Upper lobe of right lung (tissue), 1 donor: ENCODE measurements at regions not wholly inside any gene's neighbourhood (a gene's known extent, or its start where the extent isn't known, plus 50 kb on each side); places are given as distances from the start of the nearest gene placed in this dataset.

Experiments
- ATAC-seq: fragments of 200-7000 bp; cut with Tn5 transposase; one replicate; pipeline ENCODE4 v1.9.1; 2020; ENCODE audit warnings: mild to moderate bottlenecking, moderate library complexity
- DNase-seq: peaks from one replicate; pipeline ENCODE4 v3.0.0-alpha.2; 2020
- H3K27ac ChIP-seq: fragments of 200-600 bp; one replicate; pipeline ENCODE4 v1.8.0; 2022
- H3K27me3 ChIP-seq: fragments of 200-600 bp; one replicate; pipeline ENCODE4 v1.8.0; 2022; ENCODE audit warnings: mild to moderate bottlenecking
- H3K36me3 ChIP-seq: fragments of 200-600 bp; one replicate; pipeline ENCODE4 v1.8.0; 2022
- H3K4me1 ChIP-seq: fragments of 200-600 bp; one replicate; pipeline ENCODE4 v1.8.0; 2022
- H3K4me3 ChIP-seq: fragments of 200-600 bp; one replicate; pipeline ENCODE4 v1.8.0; 2022; ENCODE audit warnings: mild to moderate bottlenecking
- H3K9me3 ChIP-seq: fragments of 200-600 bp; one replicate; pipeline ENCODE4 v1.8.0; 2022
- intact Hi-C: fragments of 100-400 bp; cut with DNase I; formaldehyde crosslinking; loops from one replicate; pipeline ENCODE4 v1.11.0; 2022
- TF ChIP-seq, protein P1 (sequence below): fragments of 200-600 bp; IDR thresholded peaks from one replicate; pipeline ENCODE4 v1.8.0; 2022; ENCODE audit warnings: antibody characterized with exemption
- donor health status: DM: no; HTN: yes; CAD: no; lungs with severe emphysema.

DNA sequence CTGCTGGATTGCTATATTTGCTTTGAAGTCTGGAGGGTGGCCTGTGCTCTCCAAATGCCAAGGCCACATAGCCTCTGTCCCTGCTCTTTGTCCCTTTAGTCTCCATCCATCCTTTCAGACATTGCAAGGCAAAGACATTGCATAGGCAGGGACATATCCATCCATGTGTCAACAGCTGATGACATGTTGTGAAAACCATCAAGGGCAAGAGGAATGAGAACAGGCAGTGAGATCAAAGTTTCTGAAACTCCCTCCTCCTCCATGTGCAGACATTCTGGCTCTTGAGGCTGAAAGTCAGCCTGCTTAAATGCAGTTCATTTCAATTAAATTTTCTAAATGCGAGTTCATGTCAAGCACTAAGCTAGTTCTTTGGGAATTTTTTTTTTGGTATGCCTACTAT, 135.2 kb upstream of the CTNNB1 start:
- DNase-seq, result no peak
- Histone ChIP-seq H3K4me3 (no peak overlapping the region), H3K36me3 (no peaks in the 10 kb centered on the region), H3K9me3 (no peaks in the 10 kb centered on the region), H3K4me1 (no peaks in the 10 kb centered on the region), H3K27ac (no peak overlapping the region), H3K27me3 (no peaks in the 10 kb centered on the region)
- TF ChIP-seq, protein P1, sequence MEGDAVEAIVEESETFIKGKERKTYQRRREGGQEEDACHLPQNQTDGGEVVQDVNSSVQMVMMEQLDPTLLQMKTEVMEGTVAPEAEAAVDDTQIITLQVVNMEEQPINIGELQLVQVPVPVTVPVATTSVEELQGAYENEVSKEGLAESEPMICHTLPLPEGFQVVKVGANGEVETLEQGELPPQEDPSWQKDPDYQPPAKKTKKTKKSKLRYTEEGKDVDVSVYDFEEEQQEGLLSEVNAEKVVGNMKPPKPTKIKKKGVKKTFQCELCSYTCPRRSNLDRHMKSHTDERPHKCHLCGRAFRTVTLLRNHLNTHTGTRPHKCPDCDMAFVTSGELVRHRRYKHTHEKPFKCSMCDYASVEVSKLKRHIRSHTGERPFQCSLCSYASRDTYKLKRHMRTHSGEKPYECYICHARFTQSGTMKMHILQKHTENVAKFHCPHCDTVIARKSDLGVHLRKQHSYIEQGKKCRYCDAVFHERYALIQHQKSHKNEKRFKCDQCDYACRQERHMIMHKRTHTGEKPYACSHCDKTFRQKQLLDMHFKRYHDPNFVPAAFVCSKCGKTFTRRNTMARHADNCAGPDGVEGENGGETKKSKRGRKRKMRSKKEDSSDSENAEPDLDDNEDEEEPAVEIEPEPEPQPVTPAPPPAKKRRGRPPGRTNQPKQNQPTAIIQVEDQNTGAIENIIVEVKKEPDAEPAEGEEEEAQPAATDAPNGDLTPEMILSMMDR, result no peak
- intact Hi-C loops, result no loop called here
- ATAC-seq, result no peak

DNA sequence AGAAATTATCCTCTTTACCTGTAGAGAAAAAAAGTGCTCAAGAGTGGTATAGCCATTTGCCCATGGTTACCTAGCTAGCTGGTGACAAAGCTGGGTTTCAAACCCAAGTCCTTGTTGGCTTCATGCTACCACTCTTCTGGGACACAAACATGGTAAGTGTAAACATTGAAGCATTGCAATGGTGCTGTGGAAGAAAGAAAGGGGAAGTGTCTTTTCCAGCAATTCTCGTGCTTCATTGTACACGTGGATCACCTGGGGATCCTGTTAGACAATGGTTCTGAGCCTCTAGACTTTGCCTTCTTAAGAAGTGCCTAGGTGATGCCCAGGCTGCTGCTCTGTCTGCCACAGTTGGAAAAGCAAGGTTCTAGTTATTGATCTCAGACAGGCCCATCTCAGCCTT, 134.8 kb upstream of the CTNNB1 start:
- Histone ChIP-seq H3K4me3 (no peak overlapping the region), H3K36me3 (no peaks in the 10 kb centered on the region), H3K4me1 (no peaks in the 10 kb centered on the region), H3K27ac (no peak overlapping the region), H3K9me3 (no peaks in the 10 kb centered on the region), H3K27me3 (no peaks in the 10 kb centered on the region)
- ATAC-seq, result no peak
- TF ChIP-seq, protein P1, result no peak
- intact Hi-C loops, result no loop called here
- DNase-seq, result no peak

DNA sequence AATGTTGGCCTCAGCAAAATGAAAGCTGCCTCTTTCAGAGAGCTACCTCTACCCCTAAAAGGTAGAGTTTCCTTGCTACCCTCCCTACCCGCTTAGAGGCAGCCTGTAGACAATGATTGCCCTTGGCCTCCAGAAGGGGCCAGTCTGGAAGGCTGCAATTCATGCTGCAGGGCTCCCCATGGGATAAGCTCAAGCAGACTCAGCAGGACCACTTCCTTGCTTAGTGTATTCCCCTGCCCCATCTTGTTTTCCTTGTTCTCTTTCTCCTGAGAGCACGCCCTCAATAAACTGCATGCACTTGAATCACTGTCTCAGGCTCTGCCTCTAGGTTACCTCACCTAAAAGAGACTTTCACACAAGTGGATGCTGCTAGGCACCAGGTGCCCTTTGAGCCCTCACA, 134.0 kb upstream of the CTNNB1 start:
- Histone ChIP-seq H3K9me3 (no peaks in the 10 kb centered on the region), H3K27ac (no peak overlapping the region), H3K27me3 (no peaks in the 10 kb centered on the region), H3K36me3 (no peaks in the 10 kb centered on the region), H3K4me1 (no peaks in the 10 kb centered on the region), H3K4me3 (no peak overlapping the region)
- TF ChIP-seq, protein P1, result no peak
- ATAC-seq (no peak), DNase-seq (no peak)
- intact Hi-C loops, result no loop called here

DNA sequence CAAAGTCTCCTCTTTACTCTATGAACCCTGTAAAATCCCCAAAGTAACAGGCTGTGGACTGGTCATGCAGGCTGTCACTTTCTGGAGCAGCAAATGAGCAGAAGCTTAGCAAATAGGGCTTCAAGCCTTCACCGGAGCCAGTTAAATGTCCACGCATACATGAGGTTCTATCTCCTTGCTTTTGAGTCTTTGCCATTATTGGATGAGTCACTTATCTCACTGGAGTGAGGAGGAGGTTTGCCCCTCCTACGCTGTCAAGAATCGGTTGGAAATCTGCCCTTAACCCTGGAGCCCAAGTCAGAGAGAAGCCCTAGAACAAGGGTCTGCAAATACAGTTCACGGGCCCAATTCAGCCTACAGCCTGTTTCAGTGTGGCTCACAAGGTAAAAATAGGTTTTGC, 126.1 kb upstream of the CTNNB1 start:
- intact Hi-C loops, result no loop called here
- no peaks in the 10 kb centered on the region for H3K36me3 ChIP-seq
- H3K4me1 ChIP-seq, result no peaks in the 10 kb centered on the region
- H3K27ac ChIP-seq, result no peak overlapping the region
- no peak overlapping the region for H3K4me3 ChIP-seq
- ATAC-seq (no peak), DNase-seq (no peak)
- no peaks in the 10 kb centered on the region for H3K9me3 ChIP-seq
- H3K27me3 ChIP-seq, result no peaks in the 10 kb centered on the region
- TF ChIP-seq, protein P1, result no peak

GRCh38 chr3:41075975-41076374, 123.3 kb upstream of the CTNNB1 start:
- Histone ChIP-seq H3K4me3 (no peak overlapping the region), H3K36me3 (no peaks in the 10 kb centered on the region), H3K27ac (no peak overlapping the region), H3K9me3 (no peaks in the 10 kb centered on the region), H3K27me3 (no peaks in the 10 kb centered on the region), H3K4me1 (no peaks in the 10 kb centered on the region)
- intact Hi-C loops, result no loop called here
- DNase-seq (no peak), ATAC-seq (no peak)
- TF ChIP-seq, protein P1, result no peak

GRCh38 chr3:41076399-41076798, 122.9 kb upstream of the CTNNB1 start:
- intact Hi-C loops, result no loop called here
- Histone ChIP-seq H3K36me3 (no peaks in the 10 kb centered on the region), H3K9me3 (no peaks in the 10 kb centered on the region), H3K27ac (no peak overlapping the region), H3K4me1 (no peaks in the 10 kb centered on the region), H3K27me3 (no peaks in the 10 kb centered on the region), H3K4me3 (no peak overlapping the region)
- ATAC-seq (no peak), DNase-seq (no peak)
- TF ChIP-seq, protein P1, result no peak
